GM12875 (cell line): ENCODE measurements at regions not wholly inside any gene's neighbourhood (a gene's known extent, or its start where the extent isn't known, plus 50 kb on each side); places are given as distances from the start of the nearest gene placed in this dataset.

Source experiments
- H3K4me3 ChIP-seq: one replicate; pipeline ENCODE4 v1.5.1; 2011; ENCODE audit warnings: low read depth, low read length, control low read depth
- CTCF ChIP-seq: IDR thresholded peaks from 2 replicates; pipeline ENCODE4 v1.5.1; 2011; ENCODE audit warnings: low read depth, mild to moderate bottlenecking, control low read depth, inconsistent platforms, low read length, moderate library complexity, borderline replicate concordance; ENCODE audit not compliant: insufficient read depth

- peak; percentile 50 for TF ChIP-seq CTCF
- H3K4me3 ChIP-seq, result no peak overlapping the region
Measured at GRCh38 chr3:111338059-111338698, 203.8 kb upstream of the CD96 start.

- no peak for TF ChIP-seq CTCF
- H3K4me3 ChIP-seq, result no peak overlapping the region
Measured at GRCh38 chr3:111339017-111339416, 203.0 kb upstream of the CD96 start.

GRCh38 chr3:111351334-111351733 is 190.7 kb upstream of the CD96 start:
- TF ChIP-seq CTCF, result no peak
- H3K4me3 ChIP-seq, result no peak overlapping the region

GRCh38 chr3:111352585-111352984 is 189.4 kb upstream of the CD96 start:
- no peak overlapping the region for H3K4me3 ChIP-seq
- TF ChIP-seq CTCF, result no peak

GRCh38 chr3:111359261-111360030 is 182.6 kb upstream of the CD96 start:
- no peak for TF ChIP-seq CTCF

GRCh38 chr3:111362381-111363009 is 179.5 kb upstream of the CD96 start:
- TF ChIP-seq CTCF, result no peak
- no peak overlapping the region for H3K4me3 ChIP-seq

More at GRCh38 chr3:111359261-111360030, 182.6 kb upstream of the CD96 start:
- no peak overlapping the region for H3K4me3 ChIP-seq

GRCh38 chr3:111366515-111366914 is 175.5 kb upstream of the CD96 start:
- no peak for TF ChIP-seq CTCF
- no peak overlapping the region for H3K4me3 ChIP-seq
